GF-D8 (cell line): ENCODE measurements at regions not wholly inside any gene's neighbourhood (a gene's known extent, or its start where the extent isn't known, plus 50 kb on each side); places are given as distances from the start of the nearest gene placed in this dataset.

Experiments used
- DNase-seq: peaks from one replicate; lab custom pipeline; 2025; lab: John Stamatoyannopoulos, UW

GRCh38 chr13:84050536-84050935, 168.3 kb upstream of the SLITRK1 start:
- DNase-seq, result no peak

GRCh38 chr13:84049443-84050219, 167.4 kb upstream of the SLITRK1 start:
- no peak for DNase-seq

GRCh38 chr13:84044805-84045204, 162.5 kb upstream of the SLITRK1 start:
- no peak for DNase-seq

GRCh38 chr13:84038001-84038400, 155.7 kb upstream of the SLITRK1 start:
- DNase-seq, result no peak

- DNase-seq, result no peak
These were observed 149.8 kb upstream of the SLITRK1 start for GRCh38 chr13:84032116-84032515.

- no peak for DNase-seq
These were observed 148.8 kb upstream of the SLITRK1 start for GRCh38 chr13:84031120-84031519.

- DNase-seq, result no peak
These were observed 147.1 kb upstream of the SLITRK1 start for GRCh38 chr13:84029396-84029795.

- no peak for DNase-seq
These were observed 143.6 kb upstream of the SLITRK1 start for GRCh38 chr13:84025824-84026223.

GRCh38 chr13:83996415-83996814, 114.1 kb upstream of the SLITRK1 start:
- no peak for DNase-seq

GRCh38 chr13:83995930-83996329, 113.7 kb upstream of the SLITRK1 start:
- no peak for DNase-seq

GRCh38 chr13:83992566-83993358, 110.5 kb upstream of the SLITRK1 start:
- no peak for DNase-seq

- no peak for DNase-seq
These were observed 105.1 kb upstream of the SLITRK1 start for GRCh38 chr13:83987394-83987793.

GRCh38 chr13:83984793-83985192, 102.5 kb upstream of the SLITRK1 start:
- DNase-seq, result no peak

GRCh38 chr13:83980331-83980730, 98.1 kb upstream of the SLITRK1 start:
- no peak for DNase-seq

- no peak for DNase-seq
These were observed 93.4 kb upstream of the SLITRK1 start for GRCh38 chr13:83975655-83976165.

GRCh38 chr13:83958531-83958930, 76.3 kb upstream of the SLITRK1 start:
- DNase-seq, result no peak

GRCh38 chr13:83955011-83955410, 72.7 kb upstream of the SLITRK1 start:
- DNase-seq, result no peak

GRCh38 chr13:83953916-83954315, 71.6 kb upstream of the SLITRK1 start:
- DNase-seq, result no peak

GRCh38 chr13:83950293-83950692, 68.0 kb upstream of the SLITRK1 start:
- DNase-seq, result no peak

- no peak for DNase-seq
These were observed 61.4 kb upstream of the SLITRK1 start for GRCh38 chr13:83943530-83944279.

GRCh38 chr13:83941701-83942335, 59.5 kb upstream of the SLITRK1 start:
- DNase-seq, result no peak

GRCh38 chr13:83940742-83941141, 58.5 kb upstream of the SLITRK1 start:
- no peak for DNase-seq
